Bronchial epithelial cell (primary cell): ENCODE measurements at regions not wholly inside any gene's neighbourhood (a gene's known extent, or its start where the extent isn't known, plus 50 kb on each side); places are given as distances from the start of the nearest gene placed in this dataset.
A peak's percentile ranks its signal among the peaks of the same experiment; 100 is the strongest.

Source experiments
- DNase-seq: peaks from one replicate; pipeline ENCODE4 v3.0.0-alpha.2; 2010; ENCODE audit warnings: low read depth
- FAIRE-seq: peaks from 2 replicates; lab custom pipeline; 2011; peaks lifted over from hg19 to GRCh38; lab: Jason Lieb, UNC
- H3K27me3 ChIP-seq: 2 replicates; pipeline ENCODE4 v1.5.1; 2011; ENCODE audit warnings: low read length; ENCODE audit not compliant: control insufficient read depth, insufficient read depth
- H3K36me3 ChIP-seq: 2 replicates; pipeline ENCODE4 v1.5.1; 2011; ENCODE audit warnings: low read length; ENCODE audit not compliant: control insufficient read depth, insufficient read depth
- H3K4me3 ChIP-seq: 2 replicates; pipeline ENCODE4 v1.5.1; 2011; ENCODE audit warnings: mild to moderate bottlenecking, low read depth, low read length, control low read depth
- TF ChIP-seq, protein P1 (sequence below): IDR thresholded peaks from 2 replicates; pipeline ENCODE4 v1.5.1; 2011; ENCODE audit warnings: mild to moderate bottlenecking, moderate library complexity, low read length, control low read depth, inconsistent platforms; ENCODE audit not compliant: insufficient read depth, severe bottlenecking

DNA sequence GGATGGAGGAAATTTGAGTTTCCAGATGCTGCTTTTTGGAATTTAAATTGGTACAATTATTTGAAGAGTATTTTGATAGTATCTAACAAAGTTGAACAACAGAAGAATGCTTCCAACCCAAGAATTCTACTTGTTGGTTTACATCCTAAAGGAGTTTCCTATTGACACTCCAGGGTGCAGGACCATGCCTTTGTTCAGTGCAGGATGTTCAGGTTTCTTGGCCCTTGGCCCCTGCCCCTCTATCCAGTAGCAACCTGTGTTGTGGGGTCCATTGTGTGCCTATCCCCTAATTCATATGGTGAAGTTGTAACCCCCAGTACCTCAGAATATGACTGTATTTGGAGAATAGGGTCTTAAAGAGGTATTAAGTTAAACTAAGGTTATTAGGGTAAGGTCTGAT is 750.0 kb upstream of the ZNF608 start:
- no peak overlapping the region for H3K4me3 ChIP-seq
- DNase-seq (no peak), FAIRE-seq (no peak)
- TF ChIP-seq, protein P1, sequence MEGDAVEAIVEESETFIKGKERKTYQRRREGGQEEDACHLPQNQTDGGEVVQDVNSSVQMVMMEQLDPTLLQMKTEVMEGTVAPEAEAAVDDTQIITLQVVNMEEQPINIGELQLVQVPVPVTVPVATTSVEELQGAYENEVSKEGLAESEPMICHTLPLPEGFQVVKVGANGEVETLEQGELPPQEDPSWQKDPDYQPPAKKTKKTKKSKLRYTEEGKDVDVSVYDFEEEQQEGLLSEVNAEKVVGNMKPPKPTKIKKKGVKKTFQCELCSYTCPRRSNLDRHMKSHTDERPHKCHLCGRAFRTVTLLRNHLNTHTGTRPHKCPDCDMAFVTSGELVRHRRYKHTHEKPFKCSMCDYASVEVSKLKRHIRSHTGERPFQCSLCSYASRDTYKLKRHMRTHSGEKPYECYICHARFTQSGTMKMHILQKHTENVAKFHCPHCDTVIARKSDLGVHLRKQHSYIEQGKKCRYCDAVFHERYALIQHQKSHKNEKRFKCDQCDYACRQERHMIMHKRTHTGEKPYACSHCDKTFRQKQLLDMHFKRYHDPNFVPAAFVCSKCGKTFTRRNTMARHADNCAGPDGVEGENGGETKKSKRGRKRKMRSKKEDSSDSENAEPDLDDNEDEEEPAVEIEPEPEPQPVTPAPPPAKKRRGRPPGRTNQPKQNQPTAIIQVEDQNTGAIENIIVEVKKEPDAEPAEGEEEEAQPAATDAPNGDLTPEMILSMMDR = no peak
- H3K27me3 ChIP-seq = no peaks in the 10 kb centered on the region
- H3K36me3 ChIP-seq = no peaks in the 10 kb centered on the region

DNA sequence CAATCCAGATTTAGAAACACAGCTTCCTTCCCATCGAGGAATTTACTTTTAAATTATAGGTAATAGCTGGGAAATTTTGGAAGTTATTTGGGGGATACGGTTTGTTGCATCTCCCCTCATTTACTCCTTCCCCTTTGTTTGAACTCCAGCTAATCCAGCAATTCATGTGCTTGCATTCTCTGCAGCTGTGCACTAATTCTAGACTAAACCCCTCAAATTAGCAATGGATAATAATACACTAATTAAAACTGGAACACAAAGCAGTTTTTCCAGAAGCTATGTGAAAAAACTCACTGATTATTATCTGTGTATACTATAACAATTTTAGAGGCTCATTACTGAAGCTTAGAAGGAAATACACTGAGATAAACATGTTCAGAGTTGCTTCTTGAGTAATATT is 751.2 kb upstream of the ZNF608 start:
- DNase-seq = peak; percentile 19
- Histone ChIP-seq H3K36me3 (no peaks in the 10 kb centered on the region), H3K27me3 (no peaks in the 10 kb centered on the region), H3K4me3 (no peak overlapping the region)
- TF ChIP-seq, protein P1 = no peak
- no peak for FAIRE-seq

GRCh38 chr5:125499636-125500332 is 753.3 kb upstream of the ZNF608 start:
- TF ChIP-seq, protein P1 = no peak
- no peak for FAIRE-seq
- Histone ChIP-seq H3K27me3 (no peaks in the 10 kb centered on the region), H3K36me3 (no peaks in the 10 kb centered on the region), H3K4me3 (no peak overlapping the region)
- DNase-seq = no peak

GRCh38 chr5:125501396-125501795 is 755.0 kb upstream of the ZNF608 start:
- FAIRE-seq (no peak), DNase-seq (no peak)
- H3K36me3 ChIP-seq = no peaks in the 10 kb centered on the region
- no peak overlapping the region for H3K4me3 ChIP-seq
- no peaks in the 10 kb centered on the region for H3K27me3 ChIP-seq
- TF ChIP-seq, protein P1 = no peak

DNA sequence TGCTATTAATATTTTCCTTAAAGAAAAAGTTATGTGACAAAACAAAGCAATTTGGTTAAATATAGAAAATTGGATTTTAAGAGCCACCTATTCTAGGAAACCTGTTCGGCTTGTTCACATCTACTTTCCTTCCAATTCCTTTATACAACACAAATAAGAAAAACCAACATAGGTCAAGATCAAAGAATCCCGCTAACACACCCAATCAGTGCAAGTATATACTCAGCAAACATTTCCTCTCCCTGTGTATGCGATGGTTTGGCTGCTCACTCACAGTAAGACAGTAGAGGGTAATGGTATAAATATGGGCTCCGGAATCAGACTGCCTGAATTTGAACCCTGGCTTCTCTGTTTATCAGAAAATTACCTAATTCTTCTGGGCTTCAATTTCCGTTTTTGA is 757.5 kb upstream of the ZNF608 start:
- Histone ChIP-seq H3K4me3 (no peak overlapping the region), H3K36me3 (no peaks in the 10 kb centered on the region), H3K27me3 (no peaks in the 10 kb centered on the region)
- TF ChIP-seq, protein P1 = no peak
- no peak for DNase-seq
- FAIRE-seq = no peak

DNA sequence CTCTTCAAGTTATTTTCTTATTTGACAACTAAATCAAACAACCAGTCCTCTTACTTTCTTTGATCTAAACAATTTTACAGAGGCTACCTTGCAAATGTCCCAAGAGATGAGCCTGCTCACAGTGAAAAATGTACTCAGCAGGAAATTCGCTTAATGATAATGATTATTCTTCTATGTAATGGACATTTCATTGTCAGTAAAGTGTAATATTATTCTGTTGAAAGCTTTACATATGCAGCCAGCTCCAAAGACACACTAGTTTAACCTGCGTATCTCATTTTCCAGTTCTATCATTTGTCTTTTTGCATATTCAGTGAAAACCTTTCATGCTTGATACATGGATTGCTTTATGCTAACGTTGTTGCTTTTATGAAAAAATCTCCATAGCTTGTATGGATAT is 758.7 kb upstream of the ZNF608 start:
- DNase-seq (no peak), FAIRE-seq (no peak)
- Histone ChIP-seq H3K36me3 (no peaks in the 10 kb centered on the region), H3K27me3 (no peaks in the 10 kb centered on the region), H3K4me3 (no peak overlapping the region)
- TF ChIP-seq, protein P1 = no peak
